ENCODE measurements at regions not wholly inside any gene's neighbourhood (a gene's known extent, or its start where the extent isn't known, plus 50 kb on each side); places are given as distances from the start of the nearest gene placed in this dataset.

GRCh38 chr16:63690267-63690666 is 1431.6 kb downstream of the CDH11 start:
- TF ChIP-seq POLR2AphosphoS5 (IDR thresholded peaks at IDR 0.05; ENCODE audit: low read depth, low read length) (no peak), CTCF (IDR thresholded peaks at IDR 0.05) (no peak), SIN3A (IDR thresholded peaks at IDR 0.05; ENCODE audit: borderline replicate concordance, insufficient read depth, low read depth, low read length) (no peak)
- TF ChIP-seq, protein P1, sequence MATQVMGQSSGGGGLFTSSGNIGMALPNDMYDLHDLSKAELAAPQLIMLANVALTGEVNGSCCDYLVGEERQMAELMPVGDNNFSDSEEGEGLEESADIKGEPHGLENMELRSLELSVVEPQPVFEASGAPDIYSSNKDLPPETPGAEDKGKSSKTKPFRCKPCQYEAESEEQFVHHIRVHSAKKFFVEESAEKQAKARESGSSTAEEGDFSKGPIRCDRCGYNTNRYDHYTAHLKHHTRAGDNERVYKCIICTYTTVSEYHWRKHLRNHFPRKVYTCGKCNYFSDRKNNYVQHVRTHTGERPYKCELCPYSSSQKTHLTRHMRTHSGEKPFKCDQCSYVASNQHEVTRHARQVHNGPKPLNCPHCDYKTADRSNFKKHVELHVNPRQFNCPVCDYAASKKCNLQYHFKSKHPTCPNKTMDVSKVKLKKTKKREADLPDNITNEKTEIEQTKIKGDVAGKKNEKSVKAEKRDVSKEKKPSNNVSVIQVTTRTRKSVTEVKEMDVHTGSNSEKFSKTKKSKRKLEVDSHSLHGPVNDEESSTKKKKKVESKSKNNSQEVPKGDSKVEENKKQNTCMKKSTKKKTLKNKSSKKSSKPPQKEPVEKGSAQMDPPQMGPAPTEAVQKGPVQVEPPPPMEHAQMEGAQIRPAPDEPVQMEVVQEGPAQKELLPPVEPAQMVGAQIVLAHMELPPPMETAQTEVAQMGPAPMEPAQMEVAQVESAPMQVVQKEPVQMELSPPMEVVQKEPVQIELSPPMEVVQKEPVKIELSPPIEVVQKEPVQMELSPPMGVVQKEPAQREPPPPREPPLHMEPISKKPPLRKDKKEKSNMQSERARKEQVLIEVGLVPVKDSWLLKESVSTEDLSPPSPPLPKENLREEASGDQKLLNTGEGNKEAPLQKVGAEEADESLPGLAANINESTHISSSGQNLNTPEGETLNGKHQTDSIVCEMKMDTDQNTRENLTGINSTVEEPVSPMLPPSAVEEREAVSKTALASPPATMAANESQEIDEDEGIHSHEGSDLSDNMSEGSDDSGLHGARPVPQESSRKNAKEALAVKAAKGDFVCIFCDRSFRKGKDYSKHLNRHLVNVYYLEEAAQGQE (IDR thresholded peaks at IDR 0.05; ENCODE audit: insufficient read depth in 1 of 2, low read depth in 2 of 2, low read length in 1 of 2), result no peak
